ENCODE measurements at regions not wholly inside any gene's neighbourhood (a gene's known extent, or its start where the extent isn't known, plus 50 kb on each side); places are given as distances from the start of the nearest gene placed in this dataset.
"Not testable (repeated sequence)": the region's sequence is repeated elsewhere in the genome, so short reads cannot be mapped to it uniquely, and the experiment has no call there.

DNA sequence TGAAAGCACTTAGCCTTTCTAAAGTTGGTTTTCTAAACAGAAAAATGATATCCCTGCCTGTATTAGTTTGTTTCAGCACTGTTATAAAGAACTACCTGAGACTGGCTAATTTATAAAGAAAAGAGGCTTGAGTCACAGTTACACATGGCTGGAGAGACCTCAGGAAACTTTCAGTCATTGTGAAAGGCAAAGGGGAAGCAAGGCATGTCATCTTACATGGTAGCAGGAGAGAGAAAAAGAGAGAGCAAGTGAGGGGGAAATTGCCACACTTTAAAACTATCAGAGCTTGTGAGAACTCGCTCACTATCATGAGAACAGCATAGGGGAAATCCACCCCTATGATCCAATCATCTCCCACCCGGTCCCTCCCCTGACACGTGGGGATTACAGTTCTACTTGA lies 64.9 kb downstream of the FAM170A start:
- Mint-ChIP-seq H3K36me3 (ENCODE audit: insufficient read depth in 2 of 2) (peaks cover 2 to 6% of the 10 kb centered on the region in 2 donors), H3K9me3 (peaks cover 6 to 8% of the 10 kb centered on the region in 2 donors), H3K27me3 (ENCODE audit: low read depth) (no peaks in the 10 kb centered on the region), H3K27ac (no peak overlapping the region), H3K4me3 (no peak overlapping the region), H3K4me1 (ENCODE audit: low read depth) (no peaks in the 10 kb centered on the region)
- ATAC-seq (replicated peaks in 1 of 2), result no peak
- no peak for DNase-seq

- Mint-ChIP-seq H3K27me3 (ENCODE audit: low read depth) (peaks cover 9% of the 10 kb centered on the region), H3K4me3 (no peak overlapping the region), H3K27ac (no peak overlapping the region), H3K4me1 (ENCODE audit: low read depth) (no peaks in the 10 kb centered on the region), H3K36me3 (ENCODE audit: insufficient read depth in 2 of 2) (no peaks in the 10 kb centered on the region), H3K9me3 (peaks cover 0 to 5% of the 10 kb centered on the region in 2 donors)
- ATAC-seq (replicated peaks in 1 of 2), result no peak
- no peak for DNase-seq
Observed at GRCh38 chr5:119706049-119706448, 76.7 kb downstream of the FAM170A start.

DNA sequence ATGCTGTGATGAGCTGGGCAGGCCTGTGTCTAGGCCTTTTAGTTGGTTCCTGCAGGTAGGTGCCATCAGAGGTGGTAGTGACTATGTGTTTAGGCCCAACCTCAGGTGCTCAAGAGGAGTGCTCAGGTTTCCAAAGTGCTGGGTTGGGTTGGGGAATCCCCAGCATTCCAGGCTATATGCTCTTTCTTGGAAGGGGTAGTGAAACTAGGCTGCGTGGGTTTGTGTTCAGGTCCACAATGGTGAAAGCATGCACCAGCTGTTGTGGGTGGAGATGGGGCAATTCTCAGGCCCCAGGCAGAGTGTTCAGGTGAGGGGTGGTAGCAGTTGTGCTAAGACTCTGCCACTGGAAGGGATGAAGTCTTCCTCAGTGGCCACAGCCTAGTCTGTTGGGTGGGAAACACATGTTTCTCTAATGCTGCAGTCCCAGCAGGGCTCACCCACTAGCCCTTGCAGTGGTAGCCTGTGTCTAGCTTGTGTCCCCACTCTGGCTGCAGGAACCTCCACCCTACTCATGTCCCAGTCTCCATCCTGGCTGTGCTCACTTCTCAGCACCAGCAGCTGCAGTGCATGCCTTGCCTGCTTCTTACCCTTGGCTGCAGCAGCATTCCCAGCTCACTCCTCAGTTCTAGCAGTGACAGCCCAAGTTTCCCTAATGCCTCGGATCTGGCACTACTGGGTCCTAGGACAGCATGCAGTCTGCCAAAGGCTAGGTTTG lies 78.9 kb downstream of the FAM170A start:
- no peak overlapping the region for H3K4me3 Mint-ChIP-seq
- no peak for ATAC-seq (replicated peaks in 1 of 2)

GRCh38 chr5:119721775-119722174 lies 92.4 kb downstream of the FAM170A start:
- DNase-seq, result no peak
- peaks cover 3 to 6% of the 10 kb centered on the region in 2 donors for H3K9me3 Mint-ChIP-seq
- H3K27me3 Mint-ChIP-seq (ENCODE audit: low read depth), result no peaks in the 10 kb centered on the region
- H3K4me1 Mint-ChIP-seq (ENCODE audit: low read depth), result no peaks in the 10 kb centered on the region
- H3K36me3 Mint-ChIP-seq (ENCODE audit: insufficient read depth in 2 of 2), result peaks cover 3 to 4% of the 10 kb centered on the region in 2 donors
- no peak for ATAC-seq (replicated peaks in 1 of 2)
- no peak overlapping the region for H3K27ac Mint-ChIP-seq
- H3K4me3 Mint-ChIP-seq, result no peak overlapping the region

More for the DNA sequence above, 78.9 kb downstream of the FAM170A start:
- Mint-ChIP-seq H3K27ac (no peak overlapping the region), H3K36me3 (ENCODE audit: insufficient read depth in 2 of 2) (no peaks in the 10 kb centered on the region), H3K27me3 (ENCODE audit: low read depth) (peaks cover 10% of the 10 kb centered on the region), H3K9me3 (peaks cover 0 to 5% of the 10 kb centered on the region in 2 donors), H3K4me1 (ENCODE audit: low read depth) (no peaks in the 10 kb centered on the region)
- no peak for DNase-seq

DNA sequence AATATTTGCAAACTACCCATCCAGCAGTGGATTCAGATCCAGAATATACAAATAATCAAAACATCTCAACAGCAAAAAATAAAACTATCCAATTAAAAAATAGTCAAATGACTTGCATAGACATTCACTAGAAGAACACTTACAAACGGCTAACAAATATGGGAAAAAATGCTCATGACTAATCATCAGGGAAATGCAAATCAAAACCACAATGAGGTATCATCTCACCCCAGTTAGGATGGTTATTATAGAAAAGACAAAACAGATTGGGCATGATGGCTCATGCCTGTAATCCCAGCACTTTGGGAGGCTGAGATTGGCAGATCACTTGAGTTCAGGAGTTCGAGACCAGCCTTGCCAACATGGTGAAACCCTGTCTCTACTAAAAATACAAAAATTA lies 95.9 kb downstream of the FAM170A start:
- not testable (repeated sequence) for H3K4me1 Mint-ChIP-seq (ENCODE audit: low read depth); DNase-seq; H3K36me3 Mint-ChIP-seq (ENCODE audit: insufficient read depth in 2 of 2); ATAC-seq (replicated peaks in 1 of 2); H3K9me3 Mint-ChIP-seq; H3K27ac Mint-ChIP-seq; H3K27me3 Mint-ChIP-seq (ENCODE audit: low read depth); H3K4me3 Mint-ChIP-seq

- ATAC-seq (replicated peaks in 1 of 2) (no peak), DNase-seq (no peak)
- Mint-ChIP-seq H3K4me3 (no peak overlapping the region), H3K27me3 (ENCODE audit: low read depth) (no peaks in the 10 kb centered on the region), H3K4me1 (ENCODE audit: low read depth) (no peaks in the 10 kb centered on the region), H3K27ac (no peak overlapping the region), H3K9me3 (peaks cover 3 to 7% of the 10 kb centered on the region in 2 donors), H3K36me3 (ENCODE audit: insufficient read depth in 2 of 2) (peaks cover 3 to 4% of the 10 kb centered on the region in 2 donors)
Observed at GRCh38 chr5:119726544-119726943, 97.2 kb downstream of the FAM170A start.

DNA sequence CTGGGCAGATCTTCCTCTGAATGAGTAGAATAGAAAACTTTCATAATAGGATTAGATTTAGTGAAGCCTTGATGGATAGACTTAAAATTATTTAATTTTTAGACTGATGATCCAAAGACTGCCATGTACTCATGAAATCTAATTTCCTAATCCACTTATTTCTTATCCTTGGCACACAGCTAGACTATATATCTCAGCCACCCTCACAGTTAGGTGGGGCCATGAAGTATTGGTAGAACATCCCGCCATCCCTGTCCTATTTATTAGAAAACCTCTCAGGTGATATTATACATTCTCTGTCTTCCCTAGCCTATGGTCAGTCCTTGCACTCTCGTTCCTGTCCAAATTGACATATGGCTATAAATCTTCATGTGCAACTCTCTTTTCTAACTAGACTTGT lies 110.9 kb downstream of the FAM170A start:
- no peak for DNase-seq
- H3K27ac Mint-ChIP-seq, result no peak overlapping the region
- no peaks in the 10 kb centered on the region for H3K4me1 Mint-ChIP-seq (ENCODE audit: low read depth)
- ATAC-seq (replicated peaks in 1 of 2), result no peak
- H3K36me3 Mint-ChIP-seq (ENCODE audit: insufficient read depth in 2 of 2), result no peaks in the 10 kb centered on the region
- no peak overlapping the region for H3K4me3 Mint-ChIP-seq
- H3K27me3 Mint-ChIP-seq (ENCODE audit: low read depth), result no peaks in the 10 kb centered on the region
- H3K9me3 Mint-ChIP-seq, result no peaks in the 10 kb centered on the region

GRCh38 chr5:119741691-119742090 lies 112.3 kb downstream of the FAM170A start:
- ATAC-seq (replicated peaks in 1 of 2), result no peak
- Mint-ChIP-seq H3K36me3 (ENCODE audit: insufficient read depth in 2 of 2) (no peaks in the 10 kb centered on the region), H3K4me1 (ENCODE audit: low read depth) (no peaks in the 10 kb centered on the region), H3K27ac (no peak overlapping the region), H3K4me3 (no peak overlapping the region), H3K27me3 (ENCODE audit: low read depth) (no peaks in the 10 kb centered on the region), H3K9me3 (no peaks in the 10 kb centered on the region)
- no peak for DNase-seq

GRCh38 chr5:119742311-119742710 lies 113.0 kb downstream of the FAM170A start:
- ATAC-seq (replicated peaks in 1 of 2) (no peak), DNase-seq (no peak)
- Mint-ChIP-seq H3K27me3 (ENCODE audit: low read depth) (no peaks in the 10 kb centered on the region), H3K27ac (no peak overlapping the region), H3K36me3 (ENCODE audit: insufficient read depth in 2 of 2) (no peaks in the 10 kb centered on the region), H3K9me3 (no peaks in the 10 kb centered on the region), H3K4me3 (no peak overlapping the region), H3K4me1 (ENCODE audit: low read depth) (no peaks in the 10 kb centered on the region)

GRCh38 chr5:119743927-119744326 lies 114.6 kb downstream of the FAM170A start:
- ATAC-seq (replicated peaks in 1 of 2) (no peak), DNase-seq (peak; percentile 1 to 2)
- Mint-ChIP-seq H3K36me3 (ENCODE audit: insufficient read depth in 2 of 2) (no peaks in the 10 kb centered on the region), H3K27ac (no peak overlapping the region), H3K4me1 (ENCODE audit: low read depth) (no peaks in the 10 kb centered on the region), H3K9me3 (no peaks in the 10 kb centered on the region), H3K27me3 (ENCODE audit: low read depth) (no peaks in the 10 kb centered on the region), H3K4me3 (no peak overlapping the region)

DNA sequence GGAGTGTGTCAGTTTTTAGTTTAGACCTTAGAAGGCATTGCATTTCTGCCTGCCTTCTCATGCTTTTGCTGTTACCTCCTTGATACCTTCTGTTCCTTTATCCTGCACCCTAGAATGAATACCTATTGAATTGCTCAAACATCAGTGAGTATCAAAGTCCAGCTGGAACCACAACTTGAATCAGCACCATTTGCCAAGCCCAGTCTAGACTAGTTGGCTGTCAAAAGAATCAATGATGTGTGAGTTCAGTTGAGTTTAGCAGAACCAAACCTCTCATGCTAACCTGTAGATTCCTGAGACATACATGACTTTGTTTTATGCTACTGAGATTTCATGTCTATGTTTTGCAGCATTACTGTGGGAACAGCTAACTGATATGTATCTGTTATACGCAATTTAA lies 116.6 kb downstream of the FAM170A start:
- no peaks in the 10 kb centered on the region for H3K27me3 Mint-ChIP-seq (ENCODE audit: low read depth)
- H3K9me3 Mint-ChIP-seq, result no peaks in the 10 kb centered on the region
- DNase-seq (no peak), ATAC-seq (replicated peaks in 1 of 2) (no peak)
- H3K27ac Mint-ChIP-seq, result no peak overlapping the region
- no peaks in the 10 kb centered on the region for H3K4me1 Mint-ChIP-seq (ENCODE audit: low read depth)
- no peaks in the 10 kb centered on the region for H3K36me3 Mint-ChIP-seq (ENCODE audit: insufficient read depth in 2 of 2)
- H3K4me3 Mint-ChIP-seq, result no peak overlapping the region

DNA sequence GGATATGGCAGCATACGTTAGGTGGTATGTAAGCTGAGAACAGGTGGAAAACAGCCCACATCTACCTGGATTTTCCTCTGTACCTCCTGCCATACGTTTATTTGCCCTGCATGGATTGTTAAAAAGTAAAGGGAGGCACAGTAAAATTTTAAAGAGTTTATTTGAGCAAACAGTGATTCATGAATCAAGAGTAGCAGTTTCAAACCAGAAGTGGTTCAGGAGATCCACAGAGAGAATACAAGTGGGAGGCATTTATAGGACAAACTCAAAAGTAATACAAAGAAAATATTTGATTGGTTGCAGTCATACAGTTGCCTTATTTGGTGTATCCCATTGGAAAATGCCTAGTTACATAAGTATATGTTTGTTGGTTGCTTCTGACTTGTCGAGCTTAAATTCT lies 117.6 kb downstream of the FAM170A start:
- no peaks in the 10 kb centered on the region for H3K27me3 Mint-ChIP-seq (ENCODE audit: low read depth)
- DNase-seq, result no peak
- no peak overlapping the region for H3K4me3 Mint-ChIP-seq
- H3K9me3 Mint-ChIP-seq, result no peaks in the 10 kb centered on the region
- no peaks in the 10 kb centered on the region for H3K4me1 Mint-ChIP-seq (ENCODE audit: low read depth)
- H3K27ac Mint-ChIP-seq, result no peak overlapping the region
- ATAC-seq (replicated peaks in 1 of 2), result no peak
- no peaks in the 10 kb centered on the region for H3K36me3 Mint-ChIP-seq (ENCODE audit: insufficient read depth in 2 of 2)

DNA sequence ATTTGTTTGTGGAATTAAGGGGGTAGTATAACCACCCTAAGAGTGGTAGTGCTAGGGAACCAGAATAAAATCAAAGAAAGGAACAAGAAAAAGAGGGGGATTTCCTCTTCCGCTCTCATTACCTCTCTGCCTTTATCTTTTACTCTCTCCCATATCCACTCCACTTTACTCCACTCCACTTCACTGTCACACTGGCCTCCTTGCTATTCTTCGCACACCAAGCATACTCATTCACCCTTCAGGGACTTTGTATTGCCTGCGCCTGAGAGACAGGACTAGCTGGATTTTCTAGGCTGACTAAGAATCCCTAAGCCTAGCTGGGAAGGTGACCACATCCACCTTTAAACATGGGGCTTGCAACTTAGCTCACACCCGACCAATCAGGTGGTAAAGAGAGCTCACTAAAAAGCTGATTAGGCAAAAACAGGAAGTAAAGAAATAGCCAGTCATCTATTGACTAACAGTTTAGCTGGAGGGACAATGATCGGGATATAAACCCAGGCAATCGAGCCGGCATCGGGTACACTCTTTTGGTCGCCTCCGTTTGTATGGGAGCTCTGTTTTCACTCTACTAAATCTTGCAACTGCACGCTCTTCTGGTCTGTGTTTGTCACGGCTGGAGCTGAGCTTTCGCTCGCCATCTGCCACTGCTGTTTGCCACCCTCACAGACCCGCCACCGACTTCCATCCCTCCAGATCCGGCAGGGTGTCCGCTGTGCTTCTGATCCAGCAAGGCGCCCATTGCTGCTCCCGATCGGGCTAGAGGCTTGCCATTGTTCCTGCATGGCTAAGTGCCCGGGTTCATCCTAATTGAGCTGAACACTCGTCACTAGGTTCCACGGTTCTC lies 121.8 kb downstream of the FAM170A start:
- no peaks in the 10 kb centered on the region for H3K4me1 Mint-ChIP-seq (ENCODE audit: low read depth)
- no peak overlapping the region for H3K4me3 Mint-ChIP-seq
- H3K9me3 Mint-ChIP-seq, result peaks cover 0 to 1% of the 10 kb centered on the region in 2 donors
- H3K27me3 Mint-ChIP-seq (ENCODE audit: low read depth), result no peaks in the 10 kb centered on the region
- ATAC-seq (replicated peaks in 1 of 2) (no peak), DNase-seq (no peak)
- no peak overlapping the region for H3K27ac Mint-ChIP-seq
- no peaks in the 10 kb centered on the region for H3K36me3 Mint-ChIP-seq (ENCODE audit: insufficient read depth in 2 of 2)
